ENCODE measurements at regions not wholly inside any gene's neighbourhood (a gene's known extent, or its start where the extent isn't known, plus 50 kb on each side); places are given as distances from the start of the nearest gene placed in this dataset.
"Not testable (repeated sequence)": the region's sequence is repeated elsewhere in the genome, so short reads cannot be mapped to it uniquely, and the experiment has no call there.

GRCh38 chr17:52451294-52451861 is 292.9 kb upstream of the CA10 start:
- H3K27me3 Mint-ChIP-seq = no peaks in the 10 kb centered on the region
- intact Hi-C loops (cut with micrococcal nuclease) = no loop called here

GRCh38 chr17:52442350-52442749 is 283.8 kb upstream of the CA10 start:
- intact Hi-C loops (cut with micrococcal nuclease) = no loop called here
- Mint-ChIP-seq H3K4me3 (no peak overlapping the region), H3K36me3 (ENCODE audit: low read depth) (no peaks in the 10 kb centered on the region), H3K4me1 (ENCODE audit: low read depth) (no peaks in the 10 kb centered on the region), H3K9me3 (peaks cover 30% of the 10 kb centered on the region), H3K27ac (no peak overlapping the region), H3K27me3 (no peaks in the 10 kb centered on the region)

More at GRCh38 chr17:52451294-52451861, 292.9 kb upstream of the CA10 start:
- Mint-ChIP-seq H3K4me3 (no peak overlapping the region), H3K27ac (no peak overlapping the region), H3K4me1 (ENCODE audit: low read depth) (no peaks in the 10 kb centered on the region), H3K36me3 (ENCODE audit: low read depth) (no peaks in the 10 kb centered on the region), H3K9me3 (peaks cover 22% of the 10 kb centered on the region)

GRCh38 chr17:52420555-52421078 is 262.1 kb upstream of the CA10 start:
- Mint-ChIP-seq H3K4me1 (ENCODE audit: low read depth) (no peaks in the 10 kb centered on the region), H3K4me3 (no peak overlapping the region), H3K27me3 (no peaks in the 10 kb centered on the region), H3K27ac (no peak overlapping the region), H3K36me3 (ENCODE audit: low read depth) (no peaks in the 10 kb centered on the region), H3K9me3 (peaks cover 14% of the 10 kb centered on the region)
- intact Hi-C loops (cut with micrococcal nuclease) = no loop called here

GRCh38 chr17:52419229-52419641 is 260.7 kb upstream of the CA10 start:
- H3K27ac Mint-ChIP-seq = no peak overlapping the region
- H3K36me3 Mint-ChIP-seq (ENCODE audit: low read depth) = no peaks in the 10 kb centered on the region
- H3K4me1 Mint-ChIP-seq (ENCODE audit: low read depth) = no peaks in the 10 kb centered on the region
- peaks cover under 1% of the 10 kb centered on the region for H3K9me3 Mint-ChIP-seq
- no peaks in the 10 kb centered on the region for H3K27me3 Mint-ChIP-seq
- H3K4me3 Mint-ChIP-seq = no peak overlapping the region
- intact Hi-C loops (cut with micrococcal nuclease) = no loop called here

- Mint-ChIP-seq H3K4me1 (ENCODE audit: low read depth) (no peaks in the 10 kb centered on the region), H3K36me3 (ENCODE audit: low read depth) (no peaks in the 10 kb centered on the region), H3K27ac (no peak overlapping the region), H3K9me3 (peaks cover 24% of the 10 kb centered on the region), H3K4me3 (no peak overlapping the region), H3K27me3 (no peaks in the 10 kb centered on the region)
- intact Hi-C loops (cut with micrococcal nuclease) = no loop called here
Observed at GRCh38 chr17:52410781-52411180, 252.3 kb upstream of the CA10 start.

- H3K27ac Mint-ChIP-seq; H3K4me1 Mint-ChIP-seq (ENCODE audit: low read depth); H3K27me3 Mint-ChIP-seq; H3K36me3 Mint-ChIP-seq (ENCODE audit: low read depth); intact Hi-C loops (cut with micrococcal nuclease); H3K4me3 Mint-ChIP-seq: not testable (repeated sequence)
- peaks cover 24% of the 10 kb centered on the region for H3K9me3 Mint-ChIP-seq
Observed at GRCh38 chr17:52409222-52409621, 250.7 kb upstream of the CA10 start.

- H3K27ac Mint-ChIP-seq = no peak overlapping the region
- intact Hi-C loops (cut with micrococcal nuclease) = no loop called here
- no peaks in the 10 kb centered on the region for H3K9me3 Mint-ChIP-seq
- no peak overlapping the region for H3K4me3 Mint-ChIP-seq
- H3K27me3 Mint-ChIP-seq = no peaks in the 10 kb centered on the region
- no peaks in the 10 kb centered on the region for H3K4me1 Mint-ChIP-seq (ENCODE audit: low read depth)
- H3K36me3 Mint-ChIP-seq (ENCODE audit: low read depth) = no peaks in the 10 kb centered on the region
Observed at GRCh38 chr17:52395308-52395707, 236.8 kb upstream of the CA10 start.

- Mint-ChIP-seq H3K27ac (no peak overlapping the region), H3K4me1 (ENCODE audit: low read depth) (no peaks in the 10 kb centered on the region), H3K27me3 (no peaks in the 10 kb centered on the region), H3K4me3 (no peak overlapping the region), H3K9me3 (no peaks in the 10 kb centered on the region), H3K36me3 (ENCODE audit: low read depth) (no peaks in the 10 kb centered on the region)
- intact Hi-C loops (cut with micrococcal nuclease) = no loop called here
Observed at GRCh38 chr17:52390422-52390821, 231.9 kb upstream of the CA10 start.

GRCh38 chr17:52389632-52390031 is 231.1 kb upstream of the CA10 start:
- intact Hi-C loops (cut with micrococcal nuclease) = no loop called here
- H3K4me3 Mint-ChIP-seq = no peak overlapping the region

GRCh38 chr17:52388941-52389340 is 230.4 kb upstream of the CA10 start:
- Mint-ChIP-seq H3K27me3 (no peaks in the 10 kb centered on the region), H3K27ac (no peak overlapping the region), H3K9me3 (no peaks in the 10 kb centered on the region), H3K4me3 (no peak overlapping the region), H3K36me3 (ENCODE audit: low read depth) (no peaks in the 10 kb centered on the region), H3K4me1 (ENCODE audit: low read depth) (no peaks in the 10 kb centered on the region)
- intact Hi-C loops (cut with micrococcal nuclease) = no loop called here

More at GRCh38 chr17:52389632-52390031, 231.1 kb upstream of the CA10 start:
- no peaks in the 10 kb centered on the region for H3K9me3 Mint-ChIP-seq
- H3K27ac Mint-ChIP-seq = no peak overlapping the region
- no peaks in the 10 kb centered on the region for H3K4me1 Mint-ChIP-seq (ENCODE audit: low read depth)
- H3K36me3 Mint-ChIP-seq (ENCODE audit: low read depth) = no peaks in the 10 kb centered on the region
- no peaks in the 10 kb centered on the region for H3K27me3 Mint-ChIP-seq

GRCh38 chr17:52384695-52385094 is 226.2 kb upstream of the CA10 start:
- no peaks in the 10 kb centered on the region for H3K27me3 Mint-ChIP-seq
- intact Hi-C loops (cut with micrococcal nuclease) = no loop called here
- no peak overlapping the region for H3K4me3 Mint-ChIP-seq
- H3K4me1 Mint-ChIP-seq (ENCODE audit: low read depth) = no peaks in the 10 kb centered on the region
- no peaks in the 10 kb centered on the region for H3K9me3 Mint-ChIP-seq
- H3K27ac Mint-ChIP-seq = no peak overlapping the region
- no peaks in the 10 kb centered on the region for H3K36me3 Mint-ChIP-seq (ENCODE audit: low read depth)

GRCh38 chr17:52383493-52384100 is 225.1 kb upstream of the CA10 start:
- no peak overlapping the region for H3K4me3 Mint-ChIP-seq
- intact Hi-C loops (cut with micrococcal nuclease) = no loop called here
- H3K27ac Mint-ChIP-seq = no peak overlapping the region

GRCh38 chr17:52378860-52379259 is 220.3 kb upstream of the CA10 start:
- Mint-ChIP-seq H3K4me1 (ENCODE audit: low read depth) (no peaks in the 10 kb centered on the region), H3K4me3 (no peak overlapping the region), H3K36me3 (ENCODE audit: low read depth) (no peaks in the 10 kb centered on the region), H3K9me3 (no peaks in the 10 kb centered on the region), H3K27me3 (no peaks in the 10 kb centered on the region), H3K27ac (no peak overlapping the region)
- intact Hi-C loops (cut with micrococcal nuclease) = no loop called here

More at GRCh38 chr17:52383493-52384100, 225.1 kb upstream of the CA10 start:
- H3K27me3 Mint-ChIP-seq = no peaks in the 10 kb centered on the region
- H3K4me1 Mint-ChIP-seq (ENCODE audit: low read depth) = no peaks in the 10 kb centered on the region
- H3K36me3 Mint-ChIP-seq (ENCODE audit: low read depth) = no peaks in the 10 kb centered on the region
- no peaks in the 10 kb centered on the region for H3K9me3 Mint-ChIP-seq

- H3K9me3 Mint-ChIP-seq = no peaks in the 10 kb centered on the region
- H3K4me1 Mint-ChIP-seq (ENCODE audit: low read depth) = no peaks in the 10 kb centered on the region
- intact Hi-C loops (cut with micrococcal nuclease) = no loop called here
- no peak overlapping the region for H3K4me3 Mint-ChIP-seq
- no peaks in the 10 kb centered on the region for H3K27me3 Mint-ChIP-seq
- no peaks in the 10 kb centered on the region for H3K36me3 Mint-ChIP-seq (ENCODE audit: low read depth)
- H3K27ac Mint-ChIP-seq = no peak overlapping the region
Observed at GRCh38 chr17:52376137-52376536, 217.6 kb upstream of the CA10 start.

- H3K27ac Mint-ChIP-seq = no peak overlapping the region
- H3K27me3 Mint-ChIP-seq = no peaks in the 10 kb centered on the region
- H3K4me1 Mint-ChIP-seq (ENCODE audit: low read depth) = no peaks in the 10 kb centered on the region
- intact Hi-C loops (cut with micrococcal nuclease) = no loop called here
- no peak overlapping the region for H3K4me3 Mint-ChIP-seq
- H3K36me3 Mint-ChIP-seq (ENCODE audit: low read depth) = no peaks in the 10 kb centered on the region
- no peaks in the 10 kb centered on the region for H3K9me3 Mint-ChIP-seq
Observed at GRCh38 chr17:52368886-52369285, 210.4 kb upstream of the CA10 start.

Data from dendritic cell treated with granulocyte-macrophage colony-stimulating factor and Interleukin-4, amounts not matched to agents 40 ng/mL and 50 ng/mL, for 4 days (primary cell).